Astrocyte (in vitro differentiated cells and primary cell): ENCODE measurements at regions not wholly inside any gene's neighbourhood (a gene's known extent, or its start where the extent isn't known, plus 50 kb on each side); places are given as distances from the start of the nearest gene placed in this dataset.
A peak's percentile ranks its signal among the peaks of the same experiment; 100 is the strongest.

Experiments
- DNase-seq: peaks from one replicate; pipeline ENCODE4 v3.0.0-alpha.2; 2010; ENCODE audit warnings: low read depth
- FAIRE-seq: peaks from 2 replicates; lab custom pipeline; 2011; peaks lifted over from hg19 to GRCh38; lab: Jason Lieb, UNC
- H2AFZ ChIP-seq: 2 replicates; pipeline ENCODE4 v1.6.0; 2012; ENCODE audit warnings: low read depth, low read length, inconsistent platforms
- H3K27ac ChIP-seq: 2 replicates; pipeline ENCODE4 v1.5.1; 2011; ENCODE audit warnings: low read depth, low read length, inconsistent platforms
- H3K27me3 ChIP-seq: 2 replicates; pipeline ENCODE4 v1.6.0; 2011; ENCODE audit warnings: low read length, inconsistent platforms; ENCODE audit not compliant: insufficient read depth
- H3K36me3 ChIP-seq: 2 replicates; pipeline ENCODE4 v1.5.1; 2011; ENCODE audit warnings: low read length, inconsistent platforms; ENCODE audit not compliant: insufficient read depth
- H3K4me1 ChIP-seq: 2 replicates; pipeline ENCODE4 v1.5.1; 2011; ENCODE audit warnings: low read length, inconsistent platforms; ENCODE audit not compliant: insufficient read depth
- H3K4me2 ChIP-seq: 2 replicates; pipeline ENCODE4 v1.6.0; 2012; ENCODE audit warnings: low read length, inconsistent platforms
- H3K4me3 ChIP-seq: 2 replicates; pipeline ENCODE4 v1.5.1; 2011; ENCODE audit warnings: low read depth, mild to moderate bottlenecking, low read length, inconsistent platforms; ENCODE audit not compliant: insufficient read depth
- H3K79me2 ChIP-seq: 2 replicates; pipeline ENCODE4 v1.6.0; 2012; ENCODE audit warnings: mild to moderate bottlenecking, low read length, inconsistent platforms; ENCODE audit not compliant: insufficient read depth
- H3K9ac ChIP-seq: 2 replicates; pipeline ENCODE4 v1.6.0; 2012; ENCODE audit warnings: mild to moderate bottlenecking, low read length, inconsistent platforms
- H3K9me3 ChIP-seq: 2 replicates; pipeline ENCODE4 v1.5.1; 2012; ENCODE audit warnings: low read depth, mild to moderate bottlenecking, low read length, inconsistent platforms; ENCODE audit not compliant: insufficient read depth
- H4K20me1 ChIP-seq: 2 replicates; pipeline ENCODE4 v1.6.0; 2012; ENCODE audit warnings: low read length, inconsistent platforms; ENCODE audit not compliant: insufficient read depth
- H3K27ac Mint-ChIP-seq: one replicate; pipeline ENCODE4 v1.8.0; 2021; ENCODE audit warnings: mild to moderate bottlenecking, mixed read lengths; ENCODE audit not compliant: unreplicated experiment
- H3K27me3 Mint-ChIP-seq: one replicate; pipeline ENCODE4 v1.8.0; 2021; ENCODE audit warnings: low read depth, mixed read lengths; ENCODE audit not compliant: unreplicated experiment
- H3K36me3 Mint-ChIP-seq: one replicate; pipeline ENCODE4 v1.8.0; 2021; ENCODE audit warnings: low read depth, mixed read lengths; ENCODE audit not compliant: unreplicated experiment
- H3K4me1 Mint-ChIP-seq: one replicate; pipeline ENCODE4 v1.8.0; 2021; ENCODE audit warnings: low read depth, mixed read lengths; ENCODE audit not compliant: unreplicated experiment
- H3K4me3 Mint-ChIP-seq: one replicate; pipeline ENCODE4 v1.8.0; 2021; ENCODE audit warnings: mild to moderate bottlenecking, moderate library complexity, mixed read lengths; ENCODE audit not compliant: unreplicated experiment
- H3K9me3 Mint-ChIP-seq: one replicate; pipeline ENCODE4 v1.8.0; 2021; ENCODE audit warnings: mild to moderate bottlenecking, mixed read lengths; ENCODE audit not compliant: unreplicated experiment
- EZH2 ChIP-seq: IDR thresholded peaks from 2 replicates; pipeline ENCODE4 v1.6.1; 2012; ENCODE audit warnings: mild to moderate bottlenecking, low read length, inconsistent platforms; ENCODE audit not compliant: insufficient read depth
- TF ChIP-seq, protein P1 (sequence below): IDR thresholded peaks from 2 replicates; pipeline ENCODE4 v1.5.1; 2011; ENCODE audit warnings: low read depth, mild to moderate bottlenecking, inconsistent platforms, low read length, moderate library complexity; ENCODE audit not compliant: insufficient read depth

DNA sequence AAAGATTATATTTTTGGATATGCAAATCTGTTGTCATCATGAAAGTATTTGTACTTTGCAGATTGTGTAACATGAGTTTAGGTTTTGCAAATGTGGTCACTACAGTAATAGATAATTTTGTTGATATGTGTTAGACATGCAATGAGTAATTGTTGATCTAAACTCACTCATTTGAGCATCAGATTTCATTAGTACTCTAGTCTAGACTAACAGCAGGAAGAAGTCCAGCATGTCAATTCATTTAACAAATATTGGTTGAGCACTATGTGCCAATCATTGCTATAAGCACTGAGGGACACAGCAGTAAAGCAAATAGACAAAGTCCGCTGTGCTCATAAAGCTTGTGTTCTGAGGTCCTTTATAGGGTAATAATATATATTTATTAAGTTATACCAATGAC is 350.0 kb downstream of the USP25 start:
- Histone ChIP-seq H3K4me2 (no peak overlapping the region), H3K79me2 (no peaks in the 10 kb centered on the region), H3K9ac (no peak overlapping the region), H3K4me1 (peaks cover 10% of the 10 kb centered on the region), H3K9me3 (no peaks in the 10 kb centered on the region), H3K27ac (peak overlapping the region; percentile 46), H2AFZ (no peak overlapping the region), H3K36me3 (no peaks in the 10 kb centered on the region), H3K4me3 (no peak overlapping the region), H3K27me3 (no peaks in the 10 kb centered on the region), H4K20me1 (no peaks in the 10 kb centered on the region)
- no peaks in the 10 kb centered on the region for H3K27me3 Mint-ChIP-seq
- TF ChIP-seq, protein P1, sequence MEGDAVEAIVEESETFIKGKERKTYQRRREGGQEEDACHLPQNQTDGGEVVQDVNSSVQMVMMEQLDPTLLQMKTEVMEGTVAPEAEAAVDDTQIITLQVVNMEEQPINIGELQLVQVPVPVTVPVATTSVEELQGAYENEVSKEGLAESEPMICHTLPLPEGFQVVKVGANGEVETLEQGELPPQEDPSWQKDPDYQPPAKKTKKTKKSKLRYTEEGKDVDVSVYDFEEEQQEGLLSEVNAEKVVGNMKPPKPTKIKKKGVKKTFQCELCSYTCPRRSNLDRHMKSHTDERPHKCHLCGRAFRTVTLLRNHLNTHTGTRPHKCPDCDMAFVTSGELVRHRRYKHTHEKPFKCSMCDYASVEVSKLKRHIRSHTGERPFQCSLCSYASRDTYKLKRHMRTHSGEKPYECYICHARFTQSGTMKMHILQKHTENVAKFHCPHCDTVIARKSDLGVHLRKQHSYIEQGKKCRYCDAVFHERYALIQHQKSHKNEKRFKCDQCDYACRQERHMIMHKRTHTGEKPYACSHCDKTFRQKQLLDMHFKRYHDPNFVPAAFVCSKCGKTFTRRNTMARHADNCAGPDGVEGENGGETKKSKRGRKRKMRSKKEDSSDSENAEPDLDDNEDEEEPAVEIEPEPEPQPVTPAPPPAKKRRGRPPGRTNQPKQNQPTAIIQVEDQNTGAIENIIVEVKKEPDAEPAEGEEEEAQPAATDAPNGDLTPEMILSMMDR, result no peak
- no peak for TF ChIP-seq EZH2
- no peaks in the 10 kb centered on the region for H3K9me3 Mint-ChIP-seq
- H3K4me3 Mint-ChIP-seq, result no peak overlapping the region
- DNase-seq, result peak; percentile 84
- H3K27ac Mint-ChIP-seq, result no peak overlapping the region
- no peaks in the 10 kb centered on the region for H3K36me3 Mint-ChIP-seq
- H3K4me1 Mint-ChIP-seq, result no peaks in the 10 kb centered on the region
- peak; percentile 76 for FAIRE-seq

DNA sequence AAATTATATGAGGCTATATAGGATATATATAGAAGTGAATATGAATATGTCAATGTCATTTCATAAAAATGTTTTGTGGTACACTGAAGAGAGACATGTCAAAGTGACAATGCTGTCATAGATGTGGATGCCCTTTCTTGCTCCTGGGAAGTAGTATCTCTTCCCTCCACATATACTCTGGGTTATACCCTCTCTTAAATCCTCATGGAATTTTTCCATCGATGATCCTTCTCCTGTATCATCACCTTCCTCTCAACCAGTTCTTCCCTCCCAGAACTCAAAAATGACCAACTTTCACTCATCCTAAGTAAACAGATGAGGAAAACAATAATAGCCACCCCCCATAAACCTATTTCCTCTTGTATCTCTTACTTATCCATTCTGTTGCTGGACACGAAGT is 351.5 kb downstream of the USP25 start:
- H3K4me1 ChIP-seq, result peaks cover 18% of the 10 kb centered on the region
- H4K20me1 ChIP-seq, result no peaks in the 10 kb centered on the region
- H3K4me3 ChIP-seq, result no peak overlapping the region
- H3K79me2 ChIP-seq, result no peaks in the 10 kb centered on the region
- Mint-ChIP-seq H3K36me3 (no peaks in the 10 kb centered on the region), H3K4me1 (no peaks in the 10 kb centered on the region), H3K4me3 (no peak overlapping the region), H3K9me3 (no peaks in the 10 kb centered on the region), H3K27ac (no peak overlapping the region), H3K27me3 (no peaks in the 10 kb centered on the region)
- no peak overlapping the region for H3K4me2 ChIP-seq
- H3K9ac ChIP-seq, result no peak overlapping the region
- no peak for TF ChIP-seq EZH2
- TF ChIP-seq, protein P1, result no peak
- no peaks in the 10 kb centered on the region for H3K36me3 ChIP-seq
- no peak for DNase-seq
- no peaks in the 10 kb centered on the region for H3K9me3 ChIP-seq
- H2AFZ ChIP-seq, result no peak overlapping the region
- H3K27me3 ChIP-seq, result no peaks in the 10 kb centered on the region
- H3K27ac ChIP-seq, result no peak overlapping the region
- FAIRE-seq, result no peak

DNA sequence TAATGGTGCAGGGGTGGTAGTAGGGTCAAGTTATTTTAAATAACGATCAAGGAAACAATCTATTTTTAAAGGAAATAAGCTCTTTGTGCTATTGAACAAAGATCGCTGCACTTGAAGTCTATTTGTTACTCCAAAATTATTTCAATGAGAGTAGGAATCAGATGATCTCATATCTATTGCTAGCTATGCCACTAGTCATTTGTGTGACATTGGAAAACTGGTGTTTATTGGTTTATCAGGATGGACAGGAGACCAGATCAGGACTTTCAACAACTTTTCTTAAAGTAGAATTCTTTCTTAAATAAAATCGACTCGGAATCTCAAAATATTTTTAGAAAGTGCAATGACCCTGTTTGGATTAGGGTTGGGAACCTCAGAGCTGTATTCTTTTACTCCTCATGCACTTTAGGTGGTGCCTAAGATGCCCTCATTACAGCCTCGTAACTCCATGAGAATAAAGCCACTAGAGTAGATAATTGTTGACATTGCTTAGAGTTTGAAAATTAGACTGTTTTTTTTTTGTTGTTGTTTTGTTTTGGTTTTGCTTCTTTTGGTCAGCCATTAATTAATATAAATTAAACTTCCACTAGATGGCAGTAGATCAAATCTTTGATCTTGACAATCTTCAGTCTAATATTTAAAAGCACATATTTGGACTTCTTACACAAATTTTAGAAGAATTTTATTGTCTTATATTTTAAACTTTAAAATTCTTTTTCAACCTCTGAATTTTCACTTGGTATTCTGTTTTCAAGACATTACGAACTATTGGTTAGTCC is 352.4 kb downstream of the USP25 start:
- no peak overlapping the region for H2AFZ ChIP-seq
- peak overlapping the region; percentile 21 for H3K9ac ChIP-seq
- no peaks in the 10 kb centered on the region for H4K20me1 ChIP-seq
- no peak overlapping the region for H3K4me3 Mint-ChIP-seq
- no peaks in the 10 kb centered on the region for H3K9me3 Mint-ChIP-seq
- no peaks in the 10 kb centered on the region for H3K27me3 Mint-ChIP-seq
- peak; percentile 20 for FAIRE-seq
- H3K36me3 Mint-ChIP-seq, result no peaks in the 10 kb centered on the region
- H3K9me3 ChIP-seq, result no peaks in the 10 kb centered on the region
- H3K27me3 ChIP-seq, result no peaks in the 10 kb centered on the region
- no peak for TF ChIP-seq EZH2
- TF ChIP-seq, protein P1, result peak; percentile 36
- H3K27ac ChIP-seq, result no peak overlapping the region
- peak overlapping the region; percentile 30 for H3K4me2 ChIP-seq
- H3K4me1 Mint-ChIP-seq, result no peaks in the 10 kb centered on the region
- H3K36me3 ChIP-seq, result no peaks in the 10 kb centered on the region
- peaks cover 18% of the 10 kb centered on the region for H3K4me1 ChIP-seq
- H3K79me2 ChIP-seq, result no peaks in the 10 kb centered on the region
- no peak overlapping the region for H3K27ac Mint-ChIP-seq
- DNase-seq, result no peak
- no peak overlapping the region for H3K4me3 ChIP-seq
